HepG2 (cell line): ENCODE measurements at regions not wholly inside any gene's neighbourhood (a gene's known extent, or its start where the extent isn't known, plus 50 kb on each side); places are given as distances from the start of the nearest gene placed in this dataset.

ENCODE experiments used
- ATAC-seq: fragments of 200-7000 bp; cut with Tn5 transposase; 3 replicates; pipeline ENCODE4 v1.9.1; 2020; ENCODE audit warnings: mild to moderate bottlenecking, moderate library complexity
- BruUV-seq: library from RNA; stranded (reverse); fragments of 400-500 nt; replicated peaks from 2 replicates; lab custom pipeline; 2021; lab: Mats Ljungman, UMichigan
- CTCF ChIA-PET: fragments of 300-600 bp; formaldehyde crosslinking; extraction: SDS; loops from one replicate; lab custom pipeline; 2021; ENCODE audit warnings: low total read pairs, inconsistent platforms, low intra/inter-chr PET ratio; lab: Yijun Ruan, JAX
- POLR2A ChIA-PET: fragments of 350-600 bp; sonication (Branson Sonifier 250); formaldehyde crosslinking; loops from one replicate; lab custom pipeline; 2020; ENCODE audit warnings: antibody characterized with exemption, inconsistent platforms; lab: Yijun Ruan, JAX
- DNase-seq: peaks from one replicate; pipeline ENCODE4 v3.0.0-alpha.2; 2015; ENCODE audit warnings: low spot score
- FAIRE-seq: peaks from 3 replicates; lab custom pipeline; 2011; peaks lifted over from hg19 to GRCh38; lab: Jason Lieb, UNC
- H2AFZ ChIP-seq: one replicate; pipeline ENCODE4 v1.6.1; 2011; ENCODE audit warnings: low read length, inconsistent platforms
- H3K27ac ChIP-seq: fragments of 300-600 bp; 3 replicates; pipeline ENCODE4 v1.8.0; 2011; ENCODE audit warnings: mixed run types, mild to moderate bottlenecking, mixed read lengths, low read length, inconsistent platforms; ENCODE audit not compliant: insufficient read depth; ENCODE audit errors: extremely low read length
- H3K27me3 ChIP-seq, 2 experiments: fragments of 200-600 bp in 1 of 2; 2 replicates in 1 of 2; 3 replicates in 1 of 2; pipeline versions ENCODE4 v1.6.0 to v1.8.0; 2011; ENCODE audit warnings: low read length in 2 of 2, mild to moderate bottlenecking in 2 of 2, moderate library complexity in 2 of 2, inconsistent platforms in 1 of 2; ENCODE audit not compliant: insufficient read depth in 2 of 2, control insufficient read depth in 1 of 2
- H3K36me3 ChIP-seq, 2 experiments: fragments of 200-600 bp in 1 of 2; replicated peaks in 1 of 2; 2 replicates in 1 of 2; 3 replicates in 1 of 2; pipeline versions ENCODE4 v1.5.1 to v1.8.0; 2011; ENCODE audit warnings: low read length in 2 of 2, inconsistent platforms in 1 of 2; ENCODE audit not compliant: insufficient read depth in 2 of 2, control insufficient read depth in 1 of 2
- H3K4me1 ChIP-seq: 2 replicates; pipeline ENCODE4 v1.5.1; 2012; ENCODE audit warnings: low read length, inconsistent platforms; ENCODE audit not compliant: insufficient read depth
- H3K4me2 ChIP-seq: 2 replicates; pipeline ENCODE4 v1.6.0; 2011; ENCODE audit warnings: low read depth, low read length, inconsistent platforms
- H3K4me3 ChIP-seq, 3 experiments: fragments of 200-600 bp in 1 of 3; sonication (generic), shearing (Covaris generic) in 1 of 3; replicated peaks in 1 of 3; 2 replicates each; pipeline ENCODE4 v1.5.1; 2011 to 2016; ENCODE audit warnings: low read length in 3 of 3, inconsistent platforms in 2 of 3, low read depth in 2 of 3, mild to moderate bottlenecking in 2 of 3, control low read depth in 1 of 3, mixed read lengths in 1 of 3; ENCODE audit not compliant: insufficient read depth in 1 of 3
- H3K79me2 ChIP-seq: one replicate; pipeline ENCODE4 v1.6.1; 2011; ENCODE audit warnings: low read length, inconsistent platforms; ENCODE audit not compliant: insufficient read depth
- H3K9ac ChIP-seq: 2 replicates; pipeline ENCODE4 v1.6.0; 2011; ENCODE audit warnings: mild to moderate bottlenecking, low read depth, low read length, inconsistent platforms; ENCODE audit not compliant: insufficient read depth
- H3K9me3 ChIP-seq: 2 replicates; pipeline ENCODE4 v1.5.1; 2012; ENCODE audit warnings: mild to moderate bottlenecking, low read length
- H4K20me1 ChIP-seq: 2 replicates; pipeline ENCODE4 v1.6.0; 2011; ENCODE audit warnings: inconsistent platforms, mild to moderate bottlenecking, low read length, moderate library complexity; ENCODE audit not compliant: insufficient read depth
- ATF6 ChIP-seq: sonication (generic); formaldehyde crosslinking; conservative IDR thresholded peaks from 2 replicates; pipeline ENCODE4 v1.4.0; 2020; ENCODE audit warnings: missing genetic modification reagents
- GPBP1L1 ChIP-seq: sonication (generic); formaldehyde crosslinking; IDR thresholded peaks from 2 replicates; pipeline ENCODE4 v1.5.0; 2020; ENCODE audit warnings: mild to moderate bottlenecking, missing genetic modification reagents
- HCFC1 ChIP-seq: fragments of 150-350 bp; IDR thresholded peaks from 2 replicates; pipeline ENCODE4 v1.6.1; 2014; ENCODE audit warnings: low read depth, low read length
- MBD4 ChIP-seq: IDR thresholded peaks from 2 replicates; pipeline ENCODE4 v1.6.1; 2012; ENCODE audit warnings: low read length, inconsistent platforms, borderline replicate concordance
- MLX ChIP-seq: IDR thresholded peaks from 2 replicates; pipeline ENCODE4 v1.6.1; 2016
- TAF15 ChIP-seq: fragments of 200-400 bp; formaldehyde crosslinking; IDR thresholded peaks from one replicate; pipeline ENCODE4 v1.6.1; 2018; ENCODE audit warnings: mild to moderate bottlenecking, low read depth, low read length; ENCODE audit not compliant: poor library complexity, severe bottlenecking
- TCF12 ChIP-seq, 2 experiments: fragments of 450-650 bp in 1 of 2; sonication (generic) in 1 of 2; formaldehyde crosslinking in 1 of 2; IDR thresholded peaks; 2 replicates each; pipeline versions ENCODE4 v1.6.1 to v1.8.0; 2017 to 2022; ENCODE audit warnings: antibody characterized with exemption in 1 of 2, mild to moderate bottlenecking in 1 of 2, missing genetic modification reagents in 1 of 2, moderate library complexity in 1 of 2
- ZNF367 ChIP-seq: sonication (generic); formaldehyde crosslinking; IDR thresholded peaks from 2 replicates; pipeline ENCODE4 v1.4.0; 2020; ENCODE audit warnings: missing genetic modification reagents, borderline replicate concordance
- ZNF549 ChIP-seq: sonication (generic); formaldehyde crosslinking; IDR thresholded peaks from 2 replicates; pipeline ENCODE4 v1.5.0; 2020; ENCODE audit warnings: missing genetic modification reagents
- ZNF569 ChIP-seq: sonication (generic); formaldehyde crosslinking; IDR thresholded peaks from 2 replicates; pipeline ENCODE4 v1.5.0; 2020; ENCODE audit warnings: mild to moderate bottlenecking, missing genetic modification reagents, moderate library complexity, borderline replicate concordance
- WGBS: methylation state at CpG from one replicate; pipeline ENCODE4 v1.1.6; 2017; ENCODE audit warnings: low lambda C conversion rate; 5-methylcytosine and 5-hydroxymethylcytosine counted together
- in situ Hi-C: cut with HindIII; loops from 2 replicates; pipeline ENCODE4 v1.10.0; 2017; ENCODE audit warnings: low pct_unique_long_range_greater_than_20kb; ENCODE audit not compliant: extremely low pct_ligation_motif_present
- intact Hi-C: fragments of 100-400 bp; cut with micrococcal nuclease; formaldehyde crosslinking; loops from one replicate; pipeline ENCODE4 v1.10.0; 2022; ENCODE audit not compliant: unreplicated experiment
- TF ChIP-seq, protein P1 (sequence below): sonication (generic); formaldehyde crosslinking; IDR thresholded peaks from 2 replicates; pipeline ENCODE4 v1.4.0; 2020; ENCODE audit warnings: missing genetic modification reagents, borderline replicate concordance

GRCh38 chr13:37929308-37929707 is 59.7 kb upstream of the TRPC4 start:
- 27% methylated on average over 4 of the region's 4 CpGs for WGBS
- H3K4me1 ChIP-seq: no peaks in the 10 kb centered on the region
- in situ Hi-C loops: no loop called here

More at GRCh38 chr13:37929308-37929707, 59.7 kb upstream of the TRPC4 start:
- ATAC-seq: no peak
- Histone ChIP-seq H3K36me3 (no peaks in the 10 kb centered on the region), H3K27ac (no peak overlapping the region), H3K79me2 (no peaks in the 10 kb centered on the region), H3K4me2 (no peak overlapping the region), H3K9ac (no peak overlapping the region), H3K27me3 (no peaks in the 10 kb centered on the region), H4K20me1 (no peaks in the 10 kb centered on the region; the same call in 1 of the 2 replicates), H3K9me3 (no peaks in the 10 kb centered on the region), H3K4me3 (no peak overlapping the region), H2AFZ (no peak overlapping the region)
- no peak for FAIRE-seq
- ChIA-PET POLR2A (no interaction called here), CTCF (no interaction called here)
- intact Hi-C loops: no loop called here
- BruUV-seq: no TSS peak
- TF ChIP-seq TAF15 (no peak), ZNF549 (no peak), TCF12 (IDR thresholded peaks at IDR 0.05) (no peak), TCF12 (CRISPR knock-in tag; IDR thresholded peaks at IDR 0.05) (no peak), GPBP1L1 (no peak), MBD4 (no peak), ATF6 (CRISPR knock-in tag) (no peak), HCFC1 (no peak), ZNF569 (CRISPR knock-in tag) (no peak), MLX (no peak), ZNF367 (no peak)
- TF ChIP-seq, protein P1, sequence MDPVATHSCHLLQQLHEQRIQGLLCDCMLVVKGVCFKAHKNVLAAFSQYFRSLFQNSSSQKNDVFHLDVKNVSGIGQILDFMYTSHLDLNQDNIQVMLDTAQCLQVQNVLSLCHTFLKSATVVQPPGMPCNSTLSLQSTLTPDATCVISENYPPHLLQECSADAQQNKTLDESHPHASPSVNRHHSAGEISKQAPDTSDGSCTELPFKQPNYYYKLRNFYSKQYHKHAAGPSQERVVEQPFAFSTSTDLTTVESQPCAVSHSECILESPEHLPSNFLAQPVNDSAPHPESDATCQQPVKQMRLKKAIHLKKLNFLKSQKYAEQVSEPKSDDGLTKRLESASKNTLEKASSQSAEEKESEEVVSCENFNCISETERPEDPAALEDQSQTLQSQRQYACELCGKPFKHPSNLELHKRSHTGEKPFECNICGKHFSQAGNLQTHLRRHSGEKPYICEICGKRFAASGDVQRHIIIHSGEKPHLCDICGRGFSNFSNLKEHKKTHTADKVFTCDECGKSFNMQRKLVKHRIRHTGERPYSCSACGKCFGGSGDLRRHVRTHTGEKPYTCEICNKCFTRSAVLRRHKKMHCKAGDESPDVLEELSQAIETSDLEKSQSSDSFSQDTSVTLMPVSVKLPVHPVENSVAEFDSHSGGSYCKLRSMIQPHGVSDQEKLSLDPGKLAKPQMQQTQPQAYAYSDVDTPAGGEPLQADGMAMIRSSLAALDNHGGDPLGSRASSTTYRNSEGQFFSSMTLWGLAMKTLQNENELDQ (CRISPR knock-in tag): no peak
- no peak for DNase-seq
